HEK293T (cell line): ENCODE measurements at regions not wholly inside any gene's neighbourhood (a gene's known extent, or its start where the extent isn't known, plus 50 kb on each side); places are given as distances from the start of the nearest gene placed in this dataset.

Source experiments
- ELF4 ChIP-seq: fragments of 450-650 bp; IDR thresholded peaks from 2 replicates; pipeline ENCODE4 v1.6.1; 2017; ENCODE audit warnings: antibody characterized with exemption
- FOXA1 ChIP-seq: fragments of 450-650 bp; IDR thresholded peaks from 2 replicates; pipeline ENCODE4 v1.6.1; 2016; ENCODE audit warnings: mild to moderate bottlenecking
- FOXM1 ChIP-seq: fragments of 450-650 bp; IDR thresholded peaks from 2 replicates; pipeline ENCODE4 v1.6.1; 2017; ENCODE audit warnings: mild to moderate bottlenecking, borderline replicate concordance
- L3MBTL2 ChIP-seq: fragments of 450-650 bp; conservative IDR thresholded peaks from 2 replicates; pipeline ENCODE4 v1.6.1; 2016; ENCODE audit warnings: mild to moderate bottlenecking
- NFRKB ChIP-seq: fragments of 450-650 bp; IDR thresholded peaks from 2 replicates; pipeline ENCODE4 v1.6.1; 2016; ENCODE audit warnings: mild to moderate bottlenecking, moderate library complexity
- TARDBP ChIP-seq: fragments of 450-650 bp; IDR thresholded peaks from 2 replicates; pipeline ENCODE4 v1.6.1; 2016
- ZNF384 ChIP-seq: fragments of 450-650 bp; IDR thresholded peaks from 2 replicates; pipeline ENCODE4 v1.6.1; 2016
- TF ChIP-seq, protein P1 (sequence below): fragments of 450-650 bp; IDR thresholded peaks from 2 replicates; pipeline ENCODE4 v1.6.1; 2016

- no peak for TF ChIP-seq FOXM1
- no peak for TF ChIP-seq FOXA1
- no peak for TF ChIP-seq NFRKB
- TF ChIP-seq ZNF384, result no peak
- TF ChIP-seq L3MBTL2, result no peak
- TF ChIP-seq, protein P1, sequence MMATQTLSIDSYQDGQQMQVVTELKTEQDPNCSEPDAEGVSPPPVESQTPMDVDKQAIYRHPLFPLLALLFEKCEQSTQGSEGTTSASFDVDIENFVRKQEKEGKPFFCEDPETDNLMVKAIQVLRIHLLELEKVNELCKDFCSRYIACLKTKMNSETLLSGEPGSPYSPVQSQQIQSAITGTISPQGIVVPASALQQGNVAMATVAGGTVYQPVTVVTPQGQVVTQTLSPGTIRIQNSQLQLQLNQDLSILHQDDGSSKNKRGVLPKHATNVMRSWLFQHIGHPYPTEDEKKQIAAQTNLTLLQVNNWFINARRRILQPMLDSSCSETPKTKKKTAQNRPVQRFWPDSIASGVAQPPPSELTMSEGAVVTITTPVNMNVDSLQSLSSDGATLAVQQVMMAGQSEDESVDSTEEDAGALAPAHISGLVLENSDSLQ, result no peak
- no peak for TF ChIP-seq TARDBP
- no peak for TF ChIP-seq ELF4
These were observed 368.1 kb downstream of the TLE4 start for GRCh38 chr9:79939819-79940218.
